B cell (primary cell): ENCODE measurements at regions not wholly inside any gene's neighbourhood (a gene's known extent, or its start where the extent isn't known, plus 50 kb on each side); places are given as distances from the start of the nearest gene placed in this dataset.

Experiments
- ATAC-seq: fragments of 200-7000 bp; cut with Tn5 transposase; one replicate; pipeline ENCODE4 v1.10.0; 2021; ENCODE audit warnings: low read depth, mild to moderate bottlenecking, moderate number of reproducible peaks, moderate library complexity
- CTCF ChIA-PET: fragments of 350-600 bp; sonication (Branson Sonifier 250); formaldehyde crosslinking; loops from one replicate; lab custom pipeline; 2021; ENCODE audit warnings: antibody characterized with exemption, inconsistent platforms; lab: Charles Lee
- POLR2A ChIA-PET: fragments of 350-600 bp; sonication (Branson Sonifier 250); formaldehyde crosslinking; loops from one replicate; lab custom pipeline; 2021; ENCODE audit warnings: antibody characterized with exemption; lab: Charles Lee
- DNase-seq: peaks from one replicate; pipeline ENCODE4 v3.0.0; 2013
- H2AFZ ChIP-seq: 2 replicates; pipeline ENCODE4 v1.6.1; 2012; ENCODE audit warnings: mild to moderate bottlenecking, low read depth, low read length; ENCODE audit not compliant: insufficient read depth, poor library complexity, severe bottlenecking
- H3K27ac ChIP-seq, 2 donors: 1 replicate in 1 of 2; 2 replicates in 1 of 2; pipeline ENCODE4 v1.5.1; 2012 to 2013; ENCODE audit warnings: low read length in 2 of 2, mild to moderate bottlenecking in 2 of 2, moderate library complexity in 1 of 2
- H3K27me3 ChIP-seq, 4 experiments: fragments of 200-600 bp in 1 of 4; sonication (generic) in 1 of 4; replicated peaks in 1 of 4; 1 replicate in 2 of 4; 2 replicates in 2 of 4; pipeline versions ENCODE4 v1.6.1 to v1.7.0; 2013 to 2016; ENCODE audit warnings: low read length in 3 of 4, mild to moderate bottlenecking in 2 of 4, mixed read lengths in 1 of 4, moderate library complexity in 1 of 4; ENCODE audit not compliant: insufficient read depth in 4 of 4, control insufficient read depth in 3 of 4; ENCODE audit errors: control extremely low read depth in 1 of 4
- H3K36me3 ChIP-seq, 2 experiments: replicated peaks in 1 of 2; 1 replicate in 1 of 2; 2 replicates in 1 of 2; pipeline versions ENCODE4 v1.6.1 to v1.7.1; 2013; ENCODE audit warnings: low read length in 1 of 2; ENCODE audit not compliant: insufficient read depth in 2 of 2, control insufficient read depth in 1 of 2; ENCODE audit errors: control extremely low read depth in 1 of 2, extremely low read depth in 1 of 2
- H3K4me1 ChIP-seq, 2 donors: fragments of 200-600 bp in 1 of 2; sonication (generic) in 1 of 2; 1 replicate in 1 of 2; 2 replicates in 1 of 2; pipeline versions ENCODE4 v1.5.1 to v1.6.1; 2013 to 2017; ENCODE audit warnings: low read length in 2 of 2; ENCODE audit not compliant: control insufficient read depth in 2 of 2, insufficient read depth in 2 of 2
- H3K4me2 ChIP-seq: replicated peaks from 2 replicates; pipeline ENCODE3; 2012; ENCODE audit warnings: mild to moderate bottlenecking, low read depth, low read length; ENCODE audit not compliant: poor library complexity, severe bottlenecking
- H3K4me3 ChIP-seq, 5 experiments: fragments of 200-600 bp in 1 of 5; sonication (generic) in 1 of 5; 1 replicate in 3 of 5; 2 replicates in 2 of 5; pipeline versions ENCODE4 v1.5.1 to v1.7.0; 2011 to 2016; ENCODE audit warnings: low read length in 4 of 5, mild to moderate bottlenecking in 4 of 5, low read depth in 2 of 5, control low read depth in 1 of 5, moderate library complexity in 1 of 5; ENCODE audit not compliant: insufficient read depth in 1 of 5; ENCODE audit errors: control extremely low read depth in 1 of 5, extremely low read depth in 1 of 5
- H3K79me2 ChIP-seq: fragments of 200-600 bp; sonication (generic); one replicate; pipeline ENCODE4 v1.6.0; 2016; ENCODE audit warnings: low read length; ENCODE audit not compliant: control insufficient read depth, insufficient read depth
- H3K9ac ChIP-seq: fragments of 200-600 bp; sonication (generic); 2 replicates; pipeline ENCODE4 v1.6.1; 2017; ENCODE audit warnings: mild to moderate bottlenecking, low read length, moderate library complexity
- H3K9me3 ChIP-seq, 3 donors: one replicate each; pipeline versions ENCODE4 v1.6.1 to v1.7.1; 2013; ENCODE audit warnings: low read length in 2 of 3; ENCODE audit not compliant: control insufficient read depth in 2 of 3, insufficient read depth in 1 of 3; ENCODE audit errors: control extremely low read depth in 1 of 3
- H4K20me1 ChIP-seq: 2 replicates; pipeline ENCODE4 v1.6.0; 2012; ENCODE audit warnings: mild to moderate bottlenecking, low read length; ENCODE audit not compliant: insufficient read depth, control insufficient read depth, poor library complexity, severe bottlenecking
- H3K27ac Mint-ChIP-seq: one replicate; pipeline ENCODE4 v1.8.0; 2021; ENCODE audit warnings: mixed read lengths
- H3K27me3 Mint-ChIP-seq: one replicate; pipeline ENCODE4 v1.8.0; 2021; ENCODE audit warnings: mixed read lengths
- H3K4me1 Mint-ChIP-seq: one replicate; pipeline ENCODE4 v1.8.0; 2021; ENCODE audit warnings: mixed read lengths
- H3K4me3 Mint-ChIP-seq: one replicate; pipeline ENCODE4 v1.8.0; 2021; ENCODE audit warnings: mixed read lengths
- H3K9me3 Mint-ChIP-seq: one replicate; pipeline ENCODE4 v1.8.0; 2022; ENCODE audit warnings: mixed read lengths; ENCODE audit not compliant: insufficient read depth
- EZH2 ChIP-seq: IDR thresholded peaks from 2 replicates; pipeline ENCODE4 v1.6.1; 2012; ENCODE audit warnings: borderline replicate concordance, low read depth, mild to moderate bottlenecking, moderate library complexity, low read length; ENCODE audit not compliant: insufficient read depth, poor library complexity, severe bottlenecking
- WGBS: methylation state at CpG from one replicate; pipeline ENCODE4 v1.1.5; 2013; ENCODE audit warnings: missing lambda C conversion rate; ENCODE audit not compliant: insufficient coverage; 5-methylcytosine and 5-hydroxymethylcytosine counted together
- intact Hi-C: fragments of 100-400 bp; cut with micrococcal nuclease; formaldehyde crosslinking; loops from one replicate; pipeline ENCODE4 v1.10.0; 2022
- TF ChIP-seq, protein P1 (sequence below): fragments of 200-600 bp; IDR thresholded peaks from one replicate; pipeline ENCODE4 v1.8.0; 2022; ENCODE audit warnings: antibody characterized with exemption, mild to moderate bottlenecking

GRCh38 chr3:65013053-65013452 lies 325.3 kb upstream of the ADAMTS9 start:
- ChIA-PET CTCF (no interaction called here), POLR2A (no interaction called here)
- Histone ChIP-seq H4K20me1 (no peaks in the 10 kb centered on the region), H2AFZ (no peak overlapping the region), H3K9me3 (no peaks in the 10 kb centered on the region), H3K9ac (no peak overlapping the region), H3K4me3 (no peak overlapping the region), H3K4me1 (no peaks in the 10 kb centered on the region), H3K27me3 (no peaks in the 10 kb centered on the region), H3K27ac (no peak overlapping the region), H3K79me2 (no peaks in the 10 kb centered on the region), H3K36me3 (no peaks in the 10 kb centered on the region), H3K4me2 (no peak overlapping the region)
- 64% methylated on average over 2 of the region's 4 CpGs for WGBS
- no peak overlapping the region for H3K4me3 Mint-ChIP-seq
- no peaks in the 10 kb centered on the region for H3K4me1 Mint-ChIP-seq
- DNase-seq (no peak), ATAC-seq (no peak)
- intact Hi-C loops, result no loop called here
- H3K9me3 Mint-ChIP-seq, result no peaks in the 10 kb centered on the region
- H3K27me3 Mint-ChIP-seq, result no peaks in the 10 kb centered on the region
- H3K27ac Mint-ChIP-seq, result no peak overlapping the region
- no peak for TF ChIP-seq EZH2
- TF ChIP-seq, protein P1, sequence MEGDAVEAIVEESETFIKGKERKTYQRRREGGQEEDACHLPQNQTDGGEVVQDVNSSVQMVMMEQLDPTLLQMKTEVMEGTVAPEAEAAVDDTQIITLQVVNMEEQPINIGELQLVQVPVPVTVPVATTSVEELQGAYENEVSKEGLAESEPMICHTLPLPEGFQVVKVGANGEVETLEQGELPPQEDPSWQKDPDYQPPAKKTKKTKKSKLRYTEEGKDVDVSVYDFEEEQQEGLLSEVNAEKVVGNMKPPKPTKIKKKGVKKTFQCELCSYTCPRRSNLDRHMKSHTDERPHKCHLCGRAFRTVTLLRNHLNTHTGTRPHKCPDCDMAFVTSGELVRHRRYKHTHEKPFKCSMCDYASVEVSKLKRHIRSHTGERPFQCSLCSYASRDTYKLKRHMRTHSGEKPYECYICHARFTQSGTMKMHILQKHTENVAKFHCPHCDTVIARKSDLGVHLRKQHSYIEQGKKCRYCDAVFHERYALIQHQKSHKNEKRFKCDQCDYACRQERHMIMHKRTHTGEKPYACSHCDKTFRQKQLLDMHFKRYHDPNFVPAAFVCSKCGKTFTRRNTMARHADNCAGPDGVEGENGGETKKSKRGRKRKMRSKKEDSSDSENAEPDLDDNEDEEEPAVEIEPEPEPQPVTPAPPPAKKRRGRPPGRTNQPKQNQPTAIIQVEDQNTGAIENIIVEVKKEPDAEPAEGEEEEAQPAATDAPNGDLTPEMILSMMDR, result no peak

DNA sequence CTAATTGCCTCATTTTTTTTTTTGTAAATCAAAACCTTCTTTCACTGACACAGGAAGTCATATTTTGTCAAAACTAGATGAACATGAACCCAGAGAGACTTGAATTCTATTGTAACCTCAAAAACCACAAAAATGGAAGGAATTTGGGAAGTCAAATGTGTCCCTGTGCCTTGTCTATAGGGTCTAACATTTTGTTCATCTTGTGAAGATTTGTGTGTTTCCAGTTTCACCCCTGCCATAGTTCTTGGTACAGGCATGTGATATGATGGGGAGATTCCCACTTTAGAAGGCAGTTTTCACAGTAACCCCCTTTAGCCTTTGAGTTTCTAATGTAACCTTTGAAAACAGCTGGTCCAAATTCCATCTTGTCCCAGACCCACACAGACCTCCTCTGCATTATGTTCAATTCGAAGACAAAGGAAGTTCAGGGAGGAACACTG lies 318.5 kb upstream of the ADAMTS9 start:
- H3K4me1 ChIP-seq, result no peaks in the 10 kb centered on the region
- WGBS, result no CpG with 5 or more reads among the region's 1 CpG
- Mint-ChIP-seq H3K27ac (no peak overlapping the region), H3K27me3 (no peaks in the 10 kb centered on the region), H3K4me3 (no peak overlapping the region), H3K9me3 (peaks cover 4% of the 10 kb centered on the region), H3K4me1 (no peaks in the 10 kb centered on the region)
- peaks cover 0 to 2% (median 0%) of the 10 kb centered on the region in 3 donors for H3K9me3 ChIP-seq
- no peaks in the 10 kb centered on the region for H3K79me2 ChIP-seq
- no peak overlapping the region for H3K9ac ChIP-seq
- H3K36me3 ChIP-seq, result no peaks in the 10 kb centered on the region
- no peak overlapping the region for H3K4me3 ChIP-seq
- ChIA-PET CTCF (no interaction called here), POLR2A (no interaction called here)
- H3K27me3 ChIP-seq, result no peaks in the 10 kb centered on the region
- intact Hi-C loops, result no loop called here
- H3K4me2 ChIP-seq, result no peak overlapping the region
- ATAC-seq (no peak), DNase-seq (no peak)
- H2AFZ ChIP-seq, result no peak overlapping the region
- no peak overlapping the region for H3K27ac ChIP-seq
- no peaks in the 10 kb centered on the region for H4K20me1 ChIP-seq
- TF ChIP-seq, protein P1, result no peak
- no peak for TF ChIP-seq EZH2
